GM10248 (cell line): ENCODE measurements at regions not wholly inside any gene's neighbourhood (a gene's known extent, or its start where the extent isn't known, plus 50 kb on each side); places are given as distances from the start of the nearest gene placed in this dataset.

Source experiments
- CTCF ChIA-PET: fragments of 300-600 bp; sonication (Branson Sonifier 250); formaldehyde crosslinking; extraction: SDS; loops from one replicate; lab custom pipeline; 2021; ENCODE audit warnings: antibody characterized with exemption; lab: Yijun Ruan, JAX
- POLR2A ChIA-PET: fragments of 350-650 bp; sonication (Branson Sonifier 250); formaldehyde crosslinking; extraction: SDS; loops from one replicate; lab custom pipeline; 2020; ENCODE audit warnings: antibody characterized with exemption; lab: Yijun Ruan, JAX
- DNase-seq: peaks from one replicate; pipeline ENCODE4 v3.0.0; 2012; ENCODE audit errors: extremely low spot score
- TF ChIP-seq, protein P1 (sequence below): IDR thresholded peaks from 2 replicates; pipeline ENCODE4 v1.5.1; 2012; ENCODE audit warnings: mild to moderate bottlenecking, low read depth; ENCODE audit errors: extremely low read depth, missing control alignments, control extremely low read depth

DNA sequence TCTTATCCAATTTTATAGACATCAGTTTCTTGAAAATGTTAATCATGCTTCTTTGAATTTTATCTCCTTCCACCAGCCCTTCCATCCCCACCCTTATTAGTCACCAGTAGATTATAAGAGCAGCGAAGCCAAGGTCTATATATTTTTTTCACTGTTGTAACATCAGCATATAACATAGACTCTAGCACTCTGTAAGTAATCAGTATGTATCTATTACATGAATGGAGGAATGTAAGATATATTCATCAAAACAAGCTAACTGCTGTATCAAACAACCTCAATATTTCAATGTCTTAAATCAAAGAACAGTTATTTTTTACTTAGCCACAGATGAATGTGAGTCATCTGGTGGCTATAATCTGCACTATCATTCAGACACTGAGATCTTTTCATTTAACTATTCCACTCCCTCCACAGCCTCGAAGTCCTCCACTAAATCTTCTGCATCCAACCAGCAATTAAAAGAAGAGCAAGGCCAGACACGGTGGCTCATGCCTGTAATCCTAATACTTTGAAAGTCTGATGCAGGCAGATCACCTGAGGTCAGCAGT is 178.9 kb downstream of the CENPC start:
- ChIA-PET CTCF (no interaction called here), POLR2A (no interaction called here)
- TF ChIP-seq, protein P1, sequence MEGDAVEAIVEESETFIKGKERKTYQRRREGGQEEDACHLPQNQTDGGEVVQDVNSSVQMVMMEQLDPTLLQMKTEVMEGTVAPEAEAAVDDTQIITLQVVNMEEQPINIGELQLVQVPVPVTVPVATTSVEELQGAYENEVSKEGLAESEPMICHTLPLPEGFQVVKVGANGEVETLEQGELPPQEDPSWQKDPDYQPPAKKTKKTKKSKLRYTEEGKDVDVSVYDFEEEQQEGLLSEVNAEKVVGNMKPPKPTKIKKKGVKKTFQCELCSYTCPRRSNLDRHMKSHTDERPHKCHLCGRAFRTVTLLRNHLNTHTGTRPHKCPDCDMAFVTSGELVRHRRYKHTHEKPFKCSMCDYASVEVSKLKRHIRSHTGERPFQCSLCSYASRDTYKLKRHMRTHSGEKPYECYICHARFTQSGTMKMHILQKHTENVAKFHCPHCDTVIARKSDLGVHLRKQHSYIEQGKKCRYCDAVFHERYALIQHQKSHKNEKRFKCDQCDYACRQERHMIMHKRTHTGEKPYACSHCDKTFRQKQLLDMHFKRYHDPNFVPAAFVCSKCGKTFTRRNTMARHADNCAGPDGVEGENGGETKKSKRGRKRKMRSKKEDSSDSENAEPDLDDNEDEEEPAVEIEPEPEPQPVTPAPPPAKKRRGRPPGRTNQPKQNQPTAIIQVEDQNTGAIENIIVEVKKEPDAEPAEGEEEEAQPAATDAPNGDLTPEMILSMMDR = no peak
- no peak for DNase-seq

DNA sequence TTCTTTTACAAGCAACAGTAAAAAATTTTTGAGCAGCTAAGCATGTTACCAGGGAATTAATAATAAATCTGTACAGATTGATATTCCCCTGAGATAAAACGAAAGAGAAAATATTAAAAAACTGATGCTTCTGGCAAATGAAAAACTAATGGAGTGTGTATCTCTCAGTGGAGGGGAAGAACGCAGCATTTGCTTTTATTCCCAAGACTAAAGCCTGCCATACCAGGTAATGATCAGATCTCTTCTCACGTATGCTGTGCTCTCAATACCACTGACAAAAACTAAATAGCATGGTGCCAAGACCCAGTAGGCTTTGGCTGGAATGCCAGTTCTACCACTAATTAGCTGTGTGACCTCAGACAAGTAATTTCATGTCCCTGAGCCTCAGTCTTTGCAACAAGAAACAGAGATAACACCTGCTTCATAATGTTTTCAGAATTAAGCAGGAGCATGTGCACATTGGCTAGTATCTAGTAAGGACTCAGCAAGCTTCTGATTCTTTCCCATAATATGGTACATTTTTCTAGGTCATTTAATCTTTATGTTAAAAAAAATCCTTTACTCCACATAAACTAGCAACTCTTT is 179.6 kb downstream of the CENPC start:
- TF ChIP-seq, protein P1 = no peak
- no peak for DNase-seq
- POLR2A ChIA-PET = no interaction called here
- CTCF ChIA-PET = no interaction called here

DNA sequence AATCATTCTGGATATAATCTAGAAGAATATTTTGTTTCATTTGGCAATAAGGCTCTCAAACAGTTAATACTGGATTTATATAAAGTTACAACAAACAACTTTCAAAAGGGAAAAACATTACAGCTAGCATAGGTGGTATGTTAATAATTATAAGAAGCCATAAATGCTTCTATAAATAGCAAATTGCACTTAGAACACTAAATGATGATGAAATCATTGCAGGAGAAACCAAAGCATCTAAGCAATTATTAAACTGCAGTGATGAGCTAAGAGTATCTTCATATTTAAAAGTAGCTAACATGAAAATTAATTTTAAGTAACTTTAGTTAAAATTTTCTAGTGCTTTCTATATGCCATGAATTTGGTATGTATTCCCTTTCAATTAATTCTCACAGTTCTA is 189.5 kb downstream of the CENPC start:
- TF ChIP-seq, protein P1 = no peak
- no peak for DNase-seq
- CTCF ChIA-PET = no interaction called here
- POLR2A ChIA-PET = no interaction called here

DNA sequence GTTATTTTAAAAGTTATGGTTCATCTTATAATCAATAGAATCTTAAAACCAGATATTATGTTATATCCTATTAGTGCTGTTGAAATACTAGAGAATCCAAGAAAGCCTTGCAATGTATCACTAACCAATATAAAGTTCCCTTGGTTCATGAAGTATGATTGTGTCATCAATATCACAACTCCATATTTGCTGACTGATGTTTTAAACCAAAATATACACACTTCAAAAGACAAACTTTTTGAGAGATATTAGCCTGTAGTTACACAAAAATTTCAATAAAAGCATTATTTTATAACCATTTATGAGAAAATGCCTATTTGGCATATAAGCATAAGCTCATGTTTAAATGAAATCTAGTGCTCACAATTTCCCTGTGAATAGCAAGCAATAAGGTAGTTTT is 198.6 kb downstream of the CENPC start:
- CTCF ChIA-PET = no interaction called here
- no peak for DNase-seq
- POLR2A ChIA-PET = no interaction called here
- TF ChIP-seq, protein P1 = no peak

DNA sequence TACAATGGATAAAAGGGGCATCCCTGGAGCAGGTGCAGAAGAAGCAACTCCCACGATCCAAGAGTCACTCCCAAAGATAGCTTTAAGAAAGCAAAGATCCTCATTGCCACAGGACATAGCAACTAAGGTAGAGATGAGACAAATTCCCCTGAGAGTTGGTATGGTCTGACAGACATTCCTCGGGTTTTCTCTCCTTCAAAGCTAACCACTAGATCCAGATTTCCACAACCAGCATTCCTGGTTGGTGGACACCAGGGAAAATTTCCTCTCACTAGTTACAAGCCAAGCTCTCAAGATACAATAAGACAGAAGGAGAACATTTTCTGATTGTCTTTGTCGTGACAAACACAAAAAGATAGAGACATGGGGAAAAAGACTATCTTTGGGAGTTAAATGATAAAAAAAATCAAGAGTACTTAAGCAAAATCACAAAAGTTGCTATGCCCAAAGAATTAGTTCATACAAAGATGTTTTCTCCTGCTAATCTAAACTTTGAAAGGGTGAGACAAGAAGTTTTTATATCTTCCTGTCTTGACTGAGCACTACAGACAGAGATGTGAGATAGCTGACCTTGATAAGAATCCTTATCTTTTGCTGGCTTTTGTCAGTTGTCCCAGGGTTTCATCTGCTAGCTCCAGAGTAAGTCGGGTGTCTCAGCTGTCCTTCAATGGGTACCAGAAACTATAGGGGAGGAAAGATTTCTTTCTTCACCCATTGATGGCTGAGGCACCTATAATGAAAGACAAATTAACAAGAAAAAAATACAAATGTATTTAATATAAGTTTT is 200.5 kb downstream of the CENPC start:
- TF ChIP-seq, protein P1 = no peak
- CTCF ChIA-PET = interaction anchor here (2.3 kb wide), 1 partner anchor 51 kb away, joined by 5 read pairs; no protein-coding TSS in a partner anchor
- POLR2A ChIA-PET = no interaction called here
- no peak for DNase-seq

DNA sequence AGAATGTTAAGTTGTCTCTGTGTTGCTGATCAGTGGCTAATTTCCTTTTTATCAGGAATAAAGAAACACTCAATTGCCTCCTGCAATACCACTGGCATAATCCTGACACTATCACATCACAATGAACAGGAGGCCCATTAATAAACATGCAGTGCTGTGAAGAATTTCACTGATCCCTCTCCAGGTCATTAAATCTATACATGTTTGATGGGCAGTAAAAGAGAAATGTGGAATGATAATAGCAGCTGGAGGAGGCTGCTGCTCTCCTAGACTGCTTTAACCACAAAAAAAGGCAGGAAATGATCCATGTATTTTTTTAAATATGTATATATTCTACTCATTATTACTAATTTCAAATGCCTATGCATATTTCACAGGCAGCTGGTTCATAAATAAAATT is 202.1 kb downstream of the CENPC start:
- ChIA-PET CTCF (interaction anchor here (1.1 kb wide), 1 partner anchor 11 kb away, joined by 3 read pairs; no protein-coding TSS in a partner anchor), POLR2A (no interaction called here)
- no peak for DNase-seq
- TF ChIP-seq, protein P1 = no peak
